ENCODE measurements at regions not wholly inside any gene's neighbourhood (a gene's known extent, or its start where the extent isn't known, plus 50 kb on each side); places are given as distances from the start of the nearest gene placed in this dataset.
"Not testable (repeated sequence)": the region's sequence is repeated elsewhere in the genome, so short reads cannot be mapped to it uniquely, and the experiment has no call there.

DNA sequence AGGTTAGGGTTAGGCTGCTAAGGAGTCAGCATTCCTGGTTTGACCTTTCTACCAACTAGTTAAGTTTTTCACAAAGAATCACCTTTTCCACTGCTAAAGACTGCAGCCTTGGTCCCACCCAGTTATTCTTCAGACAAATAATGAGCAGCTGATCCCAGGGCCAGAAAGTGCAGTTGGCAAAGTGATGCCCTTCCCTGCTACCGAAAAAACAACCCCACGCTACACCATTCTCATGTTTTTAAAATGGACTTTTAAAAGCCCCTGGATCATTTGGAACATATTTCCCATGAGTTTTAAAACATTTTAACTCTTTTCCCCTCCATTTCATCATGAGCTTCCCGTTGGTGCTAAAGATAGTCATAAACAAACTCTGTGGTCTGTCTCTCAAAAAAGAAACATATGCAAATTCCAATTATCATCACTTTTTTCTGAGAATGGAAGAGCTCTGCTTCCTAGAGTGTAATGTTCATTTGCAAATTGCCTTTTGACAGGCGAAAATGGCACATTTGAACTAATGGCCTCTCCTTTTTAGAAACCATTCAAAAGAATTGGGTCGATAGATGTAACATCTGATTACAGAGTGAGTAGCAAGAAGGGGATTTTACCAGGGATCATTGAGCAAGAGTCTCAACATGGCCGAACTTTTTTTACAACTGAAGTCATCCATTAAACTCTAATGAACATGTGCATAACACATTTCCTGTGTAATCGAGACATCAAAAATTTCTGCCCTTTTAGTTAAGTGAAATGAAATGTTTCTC lies 129.3 kb upstream of the RAP1B start:
- DNase-seq: peak; percentile 40

DNA sequence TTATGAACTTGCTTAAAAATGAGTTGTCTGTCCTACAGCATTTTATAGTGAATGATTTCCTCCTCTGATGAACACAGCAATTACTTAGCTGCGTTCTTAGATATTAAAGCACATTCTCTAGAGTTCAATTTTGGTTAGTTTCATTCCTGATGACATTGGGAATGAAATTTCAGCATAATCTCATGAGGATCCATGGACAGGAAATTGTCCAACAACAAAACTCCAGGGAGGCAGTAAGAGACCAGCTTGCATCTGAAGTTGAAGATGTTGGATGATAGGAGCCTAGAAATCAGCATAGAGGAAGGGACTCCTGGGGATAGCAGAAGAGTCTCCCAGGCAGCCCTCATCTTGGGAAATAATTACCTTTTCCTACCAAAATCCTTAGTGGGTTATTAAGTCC lies 128.7 kb upstream of the RAP1B start:
- DNase-seq: no peak

DNA sequence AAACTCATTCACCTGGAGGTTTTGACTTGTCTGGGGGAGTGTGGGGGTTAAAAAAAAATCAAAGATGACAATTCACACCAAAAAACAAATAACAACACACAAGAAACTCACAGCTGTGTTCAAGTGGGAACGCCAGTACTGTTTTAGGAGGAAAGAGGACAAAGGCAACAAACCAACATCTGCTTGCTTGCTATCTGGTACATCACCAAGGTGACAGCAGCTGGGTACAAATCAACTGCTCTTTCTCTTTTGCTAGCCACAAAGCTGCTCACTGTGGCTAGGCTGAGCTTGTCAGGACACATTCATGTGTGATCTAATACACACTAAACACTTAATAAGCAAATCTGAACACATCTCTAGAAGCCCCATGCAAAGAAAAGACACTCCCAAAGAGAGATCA lies 128.0 kb upstream of the RAP1B start:
- peak; percentile 69 for DNase-seq

DNA sequence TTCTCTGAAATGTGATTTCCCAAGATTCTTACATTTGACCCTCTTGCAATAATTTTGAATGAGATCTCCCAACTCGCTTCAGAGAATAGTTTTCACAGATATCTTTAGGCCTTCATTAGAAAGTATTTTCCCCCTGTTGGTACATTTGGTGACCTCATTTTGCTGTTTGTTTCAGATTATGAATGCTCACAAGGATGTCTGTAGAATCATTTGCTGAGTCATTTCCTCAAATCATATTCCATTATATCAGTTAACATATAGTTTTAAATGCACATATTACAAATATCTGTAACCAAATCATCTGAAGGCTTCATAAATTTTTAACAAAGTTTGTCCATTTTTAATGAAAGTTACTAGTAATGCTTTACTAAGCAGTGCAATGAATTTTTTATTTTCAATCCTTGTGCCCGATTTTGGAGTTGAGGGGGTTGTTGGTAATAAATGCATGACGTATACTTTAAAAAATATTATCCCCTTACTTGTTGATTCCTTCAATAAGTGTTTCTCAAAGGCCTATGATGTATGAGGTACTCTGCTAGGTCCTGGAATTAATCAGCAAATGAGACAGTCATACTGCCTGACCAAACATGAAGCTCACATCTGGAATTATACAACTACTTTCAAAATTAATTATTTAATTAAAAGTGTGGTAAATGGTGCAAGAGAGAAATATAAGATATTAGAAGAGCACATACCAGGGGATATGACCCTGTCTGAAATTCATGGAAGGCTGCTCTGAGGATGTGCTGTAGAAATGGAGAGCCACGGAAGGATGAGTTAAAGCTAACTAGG lies 126.9 kb upstream of the RAP1B start:
- no peak for DNase-seq

DNA sequence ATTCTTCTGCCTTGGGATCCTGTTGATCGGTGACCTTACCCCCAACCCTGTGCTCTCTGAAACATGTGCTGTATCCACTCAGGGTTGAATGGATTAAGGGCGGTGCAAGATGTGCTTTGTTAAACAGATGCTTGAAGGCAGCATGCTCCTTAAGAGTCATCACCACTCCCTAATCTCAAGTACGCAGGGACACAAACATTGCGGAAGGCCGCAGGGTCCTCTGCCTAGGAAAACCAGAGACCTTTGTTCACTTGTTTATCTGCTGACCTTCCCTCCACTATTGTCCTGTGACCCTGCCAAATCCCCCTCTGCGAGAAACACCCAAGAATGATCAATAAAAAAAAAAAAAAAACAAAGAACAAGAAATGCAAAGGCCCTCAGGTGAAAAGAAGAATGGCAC lies 126.1 kb upstream of the RAP1B start:
- DNase-seq: not testable (repeated sequence)

DNA sequence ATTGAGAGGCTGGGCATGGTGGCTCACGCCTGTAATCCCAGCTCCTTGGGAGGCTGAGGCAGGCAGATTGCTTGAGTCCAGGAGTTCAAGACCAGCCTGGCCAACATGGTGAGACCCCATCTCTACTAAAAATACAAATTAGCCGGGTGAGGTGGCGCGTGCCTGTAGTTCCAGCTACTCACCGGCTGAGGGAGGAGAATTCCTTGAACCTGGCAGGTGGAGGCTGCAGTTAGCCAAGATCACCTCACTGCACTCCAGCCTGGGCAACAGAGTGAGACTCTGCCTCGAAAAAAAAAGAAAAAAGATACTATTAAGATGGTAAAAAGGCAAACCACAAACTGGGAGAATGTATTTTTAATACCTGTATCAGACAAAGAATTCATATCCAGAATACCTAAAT lies 124.2 kb upstream of the RAP1B start:
- DNase-seq: not testable (repeated sequence)

DNA sequence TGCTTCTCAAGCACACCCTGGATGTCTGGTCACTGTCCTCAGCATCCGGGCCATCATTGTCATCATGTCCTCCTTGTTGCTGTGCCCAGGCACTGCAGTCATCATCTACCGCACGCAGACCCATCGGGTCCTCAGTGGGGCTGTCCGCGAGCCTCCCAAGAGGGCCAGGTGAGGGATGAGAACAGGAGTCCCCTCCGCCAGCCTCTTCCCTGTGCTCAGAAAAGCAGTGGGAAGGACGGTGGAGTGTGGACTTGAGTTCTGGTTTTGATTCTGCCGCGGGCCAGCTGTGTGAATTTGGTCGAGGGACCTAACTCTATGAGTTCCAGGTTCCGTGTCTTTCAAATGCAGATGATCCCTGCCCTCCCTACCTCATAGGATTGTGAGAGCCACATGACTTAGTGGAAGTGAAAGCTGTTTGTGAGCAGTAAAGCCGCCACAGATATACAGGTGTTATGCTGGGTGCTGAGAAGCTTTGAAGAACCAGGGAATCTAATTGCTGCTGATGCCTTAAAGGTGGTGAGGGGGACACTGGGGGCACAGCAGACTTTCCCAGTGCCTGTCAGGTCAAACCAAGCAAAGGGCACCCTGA lies 122.9 kb upstream of the RAP1B start:
- no peak for DNase-seq

DNA sequence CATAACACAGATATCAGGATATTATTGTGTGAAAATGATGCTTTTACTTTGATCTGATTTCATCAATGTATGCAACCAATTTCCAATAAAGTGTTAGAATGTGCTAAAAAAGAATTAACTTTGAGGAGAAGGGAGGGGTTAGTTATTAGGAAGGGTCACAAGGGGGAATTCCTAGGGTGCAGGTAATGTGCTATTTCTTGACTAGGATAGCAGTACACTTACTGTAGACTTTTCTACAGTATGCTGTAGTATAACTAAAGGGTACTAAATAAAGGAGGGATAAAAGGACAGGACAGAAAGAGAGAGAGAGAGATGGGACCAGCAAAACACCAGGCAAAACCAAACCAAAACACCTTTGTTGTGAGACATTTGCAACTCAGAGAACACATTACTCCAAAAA lies 121.4 kb upstream of the RAP1B start:
- no peak for DNase-seq

DNA sequence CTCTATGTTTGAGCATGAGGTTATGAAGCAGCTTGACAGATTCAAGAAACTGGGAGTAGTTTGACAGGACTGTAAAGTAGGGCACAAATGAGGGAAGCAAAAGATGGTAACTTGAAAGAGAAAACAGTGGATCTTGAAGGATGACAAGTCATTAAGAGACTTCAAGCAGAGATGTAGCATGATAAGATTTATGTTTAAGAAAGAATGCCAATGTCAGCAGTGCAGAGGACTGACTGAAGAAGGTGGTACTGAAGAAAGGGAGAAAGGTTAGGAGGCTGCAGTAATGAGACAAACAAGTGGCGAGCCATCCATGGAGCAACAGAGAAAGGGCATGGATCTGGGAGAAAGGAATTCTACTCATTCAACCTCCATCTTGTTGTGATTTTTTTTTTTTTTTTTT lies 120.2 kb upstream of the RAP1B start:
- no peak for DNase-seq

DNA sequence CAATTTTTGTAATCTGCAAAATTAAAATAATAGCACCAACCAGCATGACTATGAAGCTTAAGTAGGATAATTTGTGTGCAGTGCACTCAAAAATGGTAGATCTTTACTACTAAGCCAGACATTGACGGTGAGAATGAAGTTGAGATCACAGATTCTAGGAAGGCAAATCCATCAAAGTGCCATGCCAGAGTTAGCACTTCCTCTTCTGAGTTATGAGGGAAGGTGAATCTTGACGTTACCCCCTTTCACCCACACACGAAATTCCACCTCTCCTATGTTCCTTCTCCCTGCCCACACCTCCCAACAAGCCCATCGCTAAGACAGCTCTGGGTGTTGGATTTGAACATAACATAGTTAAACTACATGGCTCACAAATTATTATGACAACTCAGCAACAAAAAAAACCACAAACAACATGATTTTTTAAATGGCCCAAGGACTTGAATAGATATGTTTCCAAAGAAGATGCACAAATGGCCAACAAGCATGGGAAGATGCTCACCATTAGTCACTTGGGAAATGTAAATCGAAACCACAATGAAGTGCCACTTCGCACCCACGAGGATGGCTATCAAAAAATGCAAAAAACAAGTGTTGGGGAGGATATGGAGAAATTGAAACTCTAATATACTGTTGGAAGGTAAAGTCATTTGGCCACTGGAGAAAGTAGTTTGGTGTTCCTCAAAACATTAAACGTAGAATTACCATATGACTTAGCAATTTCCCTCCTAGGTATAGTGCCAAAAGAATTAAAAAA lies 119.3 kb upstream of the RAP1B start:
- DNase-seq: no peak

DNA sequence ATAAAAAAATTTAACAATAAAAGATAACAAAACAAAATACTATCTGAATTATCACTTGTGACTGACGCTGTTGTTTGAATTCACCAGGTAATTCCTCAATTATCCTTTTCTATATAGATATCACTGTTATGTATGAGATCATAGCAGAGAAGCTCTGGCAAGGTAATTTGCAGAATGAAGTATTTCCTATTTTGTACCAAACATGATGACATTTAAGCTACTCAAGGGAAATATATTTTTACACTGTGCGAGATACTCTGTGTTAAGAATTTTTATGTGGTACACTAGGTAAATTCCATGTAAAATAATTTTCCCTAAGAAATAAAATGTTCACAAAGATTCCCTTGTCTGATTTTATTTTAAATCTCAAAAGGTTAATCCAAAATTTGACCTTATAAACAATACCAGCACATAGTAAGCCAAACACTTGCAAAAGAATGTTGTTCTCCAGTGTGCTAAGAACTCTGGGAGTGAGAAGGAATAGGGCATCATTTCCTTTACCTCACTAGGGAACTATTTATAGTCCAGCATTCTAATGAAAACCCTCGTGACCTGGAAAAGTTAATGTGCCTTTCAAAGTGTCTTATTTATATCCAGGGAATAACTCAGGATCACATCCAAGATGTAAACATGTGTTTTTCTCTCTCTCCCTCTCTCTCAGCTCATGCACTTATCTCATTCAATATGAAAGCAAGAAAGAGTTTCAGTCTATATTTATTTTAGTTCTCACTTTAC lies 115.2 kb upstream of the RAP1B start:
- no peak for DNase-seq

DNA sequence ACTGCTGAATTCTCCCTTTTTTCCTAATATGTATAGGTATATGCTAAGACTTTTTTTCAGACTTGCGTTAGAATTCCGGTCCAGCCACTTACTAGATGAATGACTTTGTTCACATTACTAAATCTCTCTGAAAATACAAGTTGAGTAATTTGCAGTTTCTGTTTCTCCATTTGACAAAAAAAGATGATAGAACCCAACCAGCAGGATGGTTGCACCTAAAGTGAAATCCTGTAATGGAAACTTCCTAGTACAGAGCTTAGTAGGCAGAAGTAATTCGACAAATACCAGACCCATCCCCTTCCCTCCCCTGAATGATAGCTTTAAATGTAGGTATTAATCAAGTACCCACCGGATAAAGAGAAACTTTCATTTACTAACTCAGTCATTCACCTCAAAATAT lies 113.6 kb upstream of the RAP1B start:
- no peak for DNase-seq

DNA sequence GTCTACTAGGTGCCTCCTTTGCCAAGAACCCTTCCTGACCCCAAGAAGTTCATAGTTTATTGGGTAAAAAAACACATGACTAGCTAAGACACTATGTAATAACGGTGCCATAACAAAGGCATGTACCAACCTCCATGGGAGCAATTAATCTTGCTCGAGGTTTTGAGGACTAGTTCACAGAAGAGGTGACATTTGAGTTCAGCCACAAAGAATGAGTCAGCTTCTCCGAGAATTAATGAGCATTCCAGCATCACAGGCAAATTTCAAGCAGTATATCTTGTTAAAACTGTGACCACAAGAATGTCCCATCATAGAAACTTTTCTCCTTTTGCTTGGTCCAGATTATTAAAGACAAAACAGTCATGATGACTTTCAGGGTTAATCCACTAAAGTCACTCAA lies 113.0 kb upstream of the RAP1B start:
- peak; percentile 20 for DNase-seq

DNA sequence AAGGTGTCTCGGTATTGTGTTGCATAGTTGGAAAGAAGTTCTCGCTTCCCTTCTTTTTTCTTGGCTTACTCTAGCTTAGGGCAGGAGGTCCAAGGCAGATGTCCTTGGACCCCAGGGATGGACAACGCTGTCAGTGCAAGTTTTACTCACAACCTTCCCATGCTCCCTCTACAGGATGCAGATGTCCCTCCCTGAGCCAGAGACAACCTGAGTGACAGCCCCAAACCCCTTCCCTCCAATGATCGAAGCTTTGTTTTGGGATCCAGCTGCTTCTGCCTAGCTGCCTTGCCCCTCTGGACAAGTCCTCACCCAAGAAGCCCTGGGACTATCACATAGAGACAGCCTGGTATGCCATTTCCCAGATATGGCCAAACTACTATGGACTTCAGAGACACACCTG lies 112.0 kb upstream of the RAP1B start:
- DNase-seq: no peak

DNA sequence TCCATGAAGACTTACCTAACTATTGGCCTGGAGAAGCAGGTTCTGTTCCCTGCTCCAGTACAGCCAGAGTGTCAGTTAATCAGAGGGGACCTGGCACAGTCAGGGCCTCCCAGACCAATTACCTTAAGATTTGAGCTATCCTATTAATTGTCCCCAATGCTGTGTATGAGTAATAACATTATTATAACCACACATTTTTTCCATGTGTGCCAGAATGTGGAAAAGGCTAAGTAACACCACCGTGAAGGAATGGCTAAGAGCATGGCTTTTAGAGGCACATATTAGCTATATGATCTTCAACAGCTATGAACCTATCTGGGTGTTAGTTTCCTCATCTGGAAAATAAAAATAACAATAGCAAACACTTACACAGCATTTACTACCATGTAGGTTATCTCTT lies 111.1 kb upstream of the RAP1B start:
- no peak for DNase-seq

DNA sequence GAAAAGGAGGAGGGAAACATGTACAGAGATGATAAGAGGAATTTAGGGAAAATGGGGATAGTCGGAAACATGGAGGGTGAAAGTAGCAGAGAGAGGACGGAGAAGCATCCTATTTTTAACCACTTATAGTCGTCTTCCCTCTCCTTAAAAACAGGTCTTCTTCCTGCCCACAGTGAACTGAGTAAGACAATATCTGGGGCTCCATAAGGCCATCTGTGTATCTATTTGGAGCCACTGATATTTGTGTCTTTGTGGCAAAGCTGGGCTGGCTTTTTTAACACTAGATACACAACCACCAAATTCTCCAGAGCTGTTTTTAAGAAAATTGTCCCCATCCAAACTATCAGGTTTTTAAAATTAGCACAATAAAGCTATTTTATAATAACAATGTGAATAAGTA lies 109.5 kb upstream of the RAP1B start:
- DNase-seq: no peak

DNA sequence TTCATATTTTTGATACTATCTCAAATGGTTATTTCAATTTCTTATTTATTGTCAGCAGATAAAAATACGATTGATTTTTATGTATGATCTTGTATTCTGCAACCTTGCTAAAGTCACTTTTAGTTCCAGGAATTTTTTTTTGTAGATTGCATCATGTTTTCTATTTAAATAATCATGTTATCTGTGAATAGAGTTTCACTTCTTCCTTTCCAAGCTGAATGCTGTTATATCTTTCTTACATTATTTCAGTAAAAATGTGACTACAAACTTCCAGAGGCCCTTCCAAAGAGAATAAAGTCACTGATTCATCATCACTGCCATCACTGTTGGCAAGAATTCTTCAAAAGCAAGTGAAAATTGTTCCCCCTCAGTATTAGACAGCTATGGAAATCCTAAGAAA lies 104.7 kb upstream of the RAP1B start:
- DNase-seq: no peak

DNA sequence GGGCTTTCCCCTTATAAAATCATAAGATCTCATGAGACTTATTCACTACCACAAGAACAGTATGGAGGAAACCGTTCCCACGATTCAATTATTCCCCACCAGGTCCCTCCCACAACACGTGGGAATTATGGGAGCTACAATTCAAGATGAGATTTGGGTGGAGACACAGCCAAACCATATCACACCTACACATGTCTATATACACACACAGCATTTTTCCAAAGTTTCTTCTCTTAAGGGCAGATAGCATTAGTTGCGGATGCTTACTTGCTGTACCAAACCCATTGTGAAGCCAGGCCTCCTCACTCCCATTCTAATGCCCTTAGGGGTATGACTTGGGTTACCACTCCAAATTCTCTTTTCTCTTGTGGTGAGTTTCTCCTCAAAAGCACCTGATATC lies 104.1 kb upstream of the RAP1B start:
- DNase-seq: no peak

DNA sequence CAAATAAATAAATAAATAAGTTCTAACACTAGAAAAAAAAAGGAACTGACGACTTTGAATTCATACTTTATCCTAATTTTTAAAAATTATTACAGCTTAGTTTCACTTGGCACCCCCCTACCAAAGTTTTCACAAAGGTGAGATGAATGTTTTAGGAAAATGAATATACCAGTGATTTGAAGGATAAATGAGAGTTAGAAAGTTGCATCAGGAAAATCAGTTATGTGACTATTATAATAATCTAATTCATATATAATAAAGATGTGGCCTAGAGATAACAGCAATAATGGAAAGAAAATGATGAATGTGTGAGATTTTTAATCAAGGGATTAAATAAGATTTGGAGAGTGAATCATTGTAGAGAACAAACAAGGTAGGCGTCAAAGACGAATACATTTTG lies 103.0 kb upstream of the RAP1B start:
- DNase-seq: no peak

DNA sequence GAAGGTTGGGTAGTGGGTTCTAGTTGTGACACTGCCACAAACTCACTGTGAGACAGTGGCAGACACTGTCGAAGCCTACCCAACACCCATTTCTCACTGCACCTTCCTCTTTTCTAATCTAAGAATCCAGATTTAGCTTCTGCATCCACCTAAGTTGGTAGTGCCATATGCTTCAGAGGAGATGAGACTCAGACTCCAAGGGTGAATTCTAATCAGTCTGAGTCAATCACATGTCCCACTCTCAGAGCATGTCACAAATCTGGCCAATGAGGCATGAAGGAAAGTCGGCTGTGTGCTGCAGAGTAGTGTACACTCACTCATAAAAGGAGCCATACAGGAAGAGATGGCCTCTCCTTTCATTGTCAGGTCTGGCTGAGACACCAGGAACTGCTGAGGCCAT lies 102.1 kb upstream of the RAP1B start:
- DNase-seq: no peak

DNA sequence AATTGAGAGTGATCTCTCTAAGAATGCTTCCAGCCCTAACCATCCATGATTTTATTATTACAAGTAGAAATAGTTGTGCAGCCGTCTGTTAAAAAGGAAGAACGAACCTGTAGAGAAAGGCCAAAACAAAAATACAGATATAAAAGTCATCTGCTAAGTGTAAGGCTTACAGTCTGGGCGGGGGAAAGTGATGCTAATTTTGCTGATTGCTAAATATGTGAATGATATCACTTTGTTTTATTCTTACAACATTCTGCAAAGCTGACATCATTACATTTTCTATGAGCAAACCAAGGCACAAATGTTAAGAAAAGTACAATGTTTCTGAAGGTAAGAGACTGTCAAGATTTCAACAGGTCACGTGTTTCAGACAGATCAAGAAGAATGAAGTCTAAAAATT lies 101.5 kb upstream of the RAP1B start:
- no peak for DNase-seq

DNA sequence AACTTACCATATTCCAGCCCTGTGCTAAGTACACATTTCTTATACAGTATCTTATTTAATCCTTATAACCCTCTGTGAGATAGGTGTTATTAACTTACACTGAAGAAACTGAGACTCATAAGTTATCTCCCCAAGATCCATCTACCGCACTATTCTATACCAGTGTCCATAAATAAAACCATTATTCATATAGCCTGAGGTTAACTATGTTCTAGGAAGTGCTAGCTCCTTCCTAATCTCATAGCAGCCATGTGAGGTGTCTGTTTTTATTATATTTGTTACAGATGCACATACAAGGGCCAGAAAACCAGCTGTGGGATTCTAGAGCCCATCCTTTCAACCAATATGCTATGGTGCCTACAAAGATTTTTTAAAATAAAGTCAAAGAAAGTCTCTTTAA lies 100.3 kb upstream of the RAP1B start:
- DNase-seq: no peak
